ENCODE measurements at regions not wholly inside any gene's neighbourhood (a gene's known extent, or its start where the extent isn't known, plus 50 kb on each side); places are given as distances from the start of the nearest gene placed in this dataset.

DNA sequence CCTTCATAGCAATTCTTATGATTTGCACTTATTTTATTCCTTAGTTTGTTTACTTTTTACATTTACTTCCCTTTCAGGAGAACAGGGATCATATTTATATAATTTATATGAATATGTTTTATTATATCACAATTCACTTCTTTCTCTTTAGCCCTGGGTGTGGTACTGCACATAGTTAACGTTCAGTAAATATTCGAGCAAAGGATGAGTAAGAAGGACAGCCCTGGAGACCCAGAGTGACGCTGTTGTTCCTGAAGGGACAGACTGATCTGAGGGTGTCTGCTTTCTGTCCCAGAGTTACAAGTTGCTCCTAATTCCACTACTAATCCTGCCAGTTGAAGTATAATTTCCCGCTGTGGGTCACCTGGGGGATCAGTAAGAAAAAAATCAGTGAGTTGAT is 366.1 kb downstream of the DMRT2 start:
- no peak overlapping the region for H3K4me3 ChIP-seq (replicated peaks; ENCODE audit: low read depth, low read length)
- TF ChIP-seq, protein P1, sequence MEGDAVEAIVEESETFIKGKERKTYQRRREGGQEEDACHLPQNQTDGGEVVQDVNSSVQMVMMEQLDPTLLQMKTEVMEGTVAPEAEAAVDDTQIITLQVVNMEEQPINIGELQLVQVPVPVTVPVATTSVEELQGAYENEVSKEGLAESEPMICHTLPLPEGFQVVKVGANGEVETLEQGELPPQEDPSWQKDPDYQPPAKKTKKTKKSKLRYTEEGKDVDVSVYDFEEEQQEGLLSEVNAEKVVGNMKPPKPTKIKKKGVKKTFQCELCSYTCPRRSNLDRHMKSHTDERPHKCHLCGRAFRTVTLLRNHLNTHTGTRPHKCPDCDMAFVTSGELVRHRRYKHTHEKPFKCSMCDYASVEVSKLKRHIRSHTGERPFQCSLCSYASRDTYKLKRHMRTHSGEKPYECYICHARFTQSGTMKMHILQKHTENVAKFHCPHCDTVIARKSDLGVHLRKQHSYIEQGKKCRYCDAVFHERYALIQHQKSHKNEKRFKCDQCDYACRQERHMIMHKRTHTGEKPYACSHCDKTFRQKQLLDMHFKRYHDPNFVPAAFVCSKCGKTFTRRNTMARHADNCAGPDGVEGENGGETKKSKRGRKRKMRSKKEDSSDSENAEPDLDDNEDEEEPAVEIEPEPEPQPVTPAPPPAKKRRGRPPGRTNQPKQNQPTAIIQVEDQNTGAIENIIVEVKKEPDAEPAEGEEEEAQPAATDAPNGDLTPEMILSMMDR (IDR thresholded peaks at IDR 0.05; ENCODE audit: low read length, missing control alignments), result no peak
- DNase-seq (ENCODE audit: low read depth), result no peak

DNA sequence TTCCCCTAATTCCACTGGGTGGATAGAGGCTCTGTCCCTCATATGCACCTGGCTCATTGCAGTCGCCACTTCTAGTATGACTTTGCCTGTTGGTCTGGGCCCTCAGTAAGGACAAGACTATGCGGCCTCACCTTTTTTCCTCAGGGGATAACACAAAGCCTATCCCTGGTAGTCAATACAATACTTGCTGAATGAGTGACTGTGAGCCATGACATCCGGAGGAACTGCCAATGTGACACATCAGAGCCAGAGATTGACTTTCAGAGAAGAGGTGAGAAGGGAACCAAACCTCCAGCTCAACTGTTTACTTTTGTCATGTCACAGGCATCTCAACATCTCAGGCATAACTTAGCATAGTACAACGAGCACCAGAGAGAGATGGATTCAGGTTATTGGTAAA is 371.3 kb downstream of the DMRT2 start:
- TF ChIP-seq, protein P1 (IDR thresholded peaks at IDR 0.05; ENCODE audit: low read length, missing control alignments), result no peak
- DNase-seq (ENCODE audit: low read depth), result no peak
- no peak overlapping the region for H3K4me3 ChIP-seq (replicated peaks; ENCODE audit: low read depth, low read length)

DNA sequence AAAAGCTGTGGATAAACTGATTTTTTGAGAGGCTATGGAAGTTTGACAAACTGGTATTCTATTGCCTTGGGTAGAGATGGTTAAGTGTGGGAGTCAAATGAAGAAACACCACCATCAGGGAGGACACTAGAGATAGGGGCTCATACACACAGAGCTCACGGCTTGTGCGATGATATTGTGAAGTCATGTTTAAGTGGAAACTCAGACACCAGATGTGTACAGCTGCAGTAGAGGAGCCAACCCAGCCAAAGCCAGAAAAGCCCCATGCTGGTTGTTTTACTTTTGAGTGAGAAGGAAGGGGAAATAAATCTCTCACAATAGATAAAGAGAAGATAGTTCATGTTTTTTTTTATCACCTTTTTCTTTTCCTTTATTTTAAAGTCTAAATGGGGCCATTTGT is 377.7 kb downstream of the DMRT2 start:
- H3K4me3 ChIP-seq (replicated peaks; ENCODE audit: low read depth, low read length), result no peak overlapping the region
- TF ChIP-seq, protein P1 (IDR thresholded peaks at IDR 0.05; ENCODE audit: low read length, missing control alignments), result no peak
- no peak for DNase-seq (ENCODE audit: low read depth)

DNA sequence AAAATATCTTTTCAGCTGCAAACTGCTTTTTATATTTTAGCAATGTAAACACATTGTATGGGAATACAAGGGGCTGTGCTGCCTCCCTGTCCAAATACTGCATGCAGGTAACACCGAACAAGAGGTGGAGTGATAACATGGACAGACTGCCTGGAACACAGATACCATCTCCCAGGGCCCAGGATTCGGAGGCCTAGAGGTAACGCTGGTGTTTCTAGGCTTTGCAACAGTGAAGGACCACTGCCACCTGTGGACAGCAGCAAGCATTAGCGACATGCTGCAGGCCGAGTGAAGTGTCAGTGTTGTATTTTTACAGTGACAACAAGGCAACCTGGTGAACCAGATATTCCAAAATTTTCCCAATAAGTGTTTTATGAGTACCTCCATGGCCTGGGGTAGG is 379.1 kb downstream of the DMRT2 start:
- H3K4me3 ChIP-seq (replicated peaks; ENCODE audit: low read depth, low read length), result no peak overlapping the region
- peak; percentile 1 for DNase-seq (ENCODE audit: low read depth)
- TF ChIP-seq, protein P1 (IDR thresholded peaks at IDR 0.05; ENCODE audit: low read length, missing control alignments), result no peak

DNA sequence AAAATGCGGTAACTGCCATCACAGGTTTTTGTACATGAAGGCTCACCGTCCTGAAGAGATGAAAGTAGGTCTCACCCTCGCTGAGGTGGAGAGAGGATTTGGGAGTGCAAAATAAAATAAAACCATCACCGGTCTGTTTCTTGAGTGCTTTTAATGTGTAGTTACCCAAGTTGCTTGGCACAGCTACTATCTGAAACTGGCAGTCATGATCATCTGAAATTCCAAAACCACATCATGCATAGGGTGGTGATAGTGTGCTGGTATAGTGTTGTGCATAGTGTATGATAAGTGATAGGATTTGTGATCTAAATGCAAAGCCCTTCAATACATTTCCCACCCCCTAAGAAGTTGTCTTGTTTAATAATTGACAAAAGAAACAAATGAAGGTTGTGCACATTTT is 381.3 kb downstream of the DMRT2 start:
- TF ChIP-seq, protein P1 (IDR thresholded peaks at IDR 0.05; ENCODE audit: low read length, missing control alignments), result no peak
- no peak overlapping the region for H3K4me3 ChIP-seq (replicated peaks; ENCODE audit: low read depth, low read length)
- DNase-seq (ENCODE audit: low read depth), result no peak

DNA sequence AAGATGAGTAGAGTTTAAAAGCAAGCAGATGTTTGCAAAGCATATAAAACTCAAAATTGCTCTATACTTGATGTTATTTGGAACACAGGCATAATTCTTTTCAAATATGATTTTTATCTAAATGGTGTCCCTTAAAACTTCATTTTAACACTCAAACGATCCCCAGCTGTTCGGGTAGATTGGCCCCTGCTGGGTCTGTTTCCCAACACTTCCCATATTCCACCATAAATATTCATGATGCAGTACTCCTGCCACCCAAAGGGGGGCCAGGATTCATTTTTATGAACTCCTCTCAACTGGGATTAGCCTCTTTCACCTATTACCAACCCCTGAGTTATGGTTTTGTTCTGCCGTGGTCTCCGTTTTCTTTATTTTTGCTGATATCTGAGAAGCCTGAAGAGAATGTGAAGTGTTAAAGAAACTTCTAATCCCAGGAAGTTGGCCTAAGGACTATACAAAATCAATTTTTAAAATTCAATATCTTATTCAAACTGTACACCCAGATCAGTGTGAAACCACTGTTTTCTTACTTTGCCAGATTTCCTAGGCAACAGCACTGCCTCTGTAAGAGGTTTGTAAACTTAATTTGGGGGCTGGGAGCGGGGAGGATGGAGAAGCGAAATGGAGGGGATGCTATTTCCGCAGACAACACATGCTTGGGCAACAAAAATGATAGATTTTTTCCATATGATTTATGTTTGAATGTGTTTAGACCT is 384.1 kb downstream of the DMRT2 start:
- H3K4me3 ChIP-seq (replicated peaks; ENCODE audit: low read depth, low read length), result no peak overlapping the region
- no peak for DNase-seq (ENCODE audit: low read depth)
- TF ChIP-seq, protein P1 (IDR thresholded peaks at IDR 0.05; ENCODE audit: low read length, missing control alignments), result no peak

DNA sequence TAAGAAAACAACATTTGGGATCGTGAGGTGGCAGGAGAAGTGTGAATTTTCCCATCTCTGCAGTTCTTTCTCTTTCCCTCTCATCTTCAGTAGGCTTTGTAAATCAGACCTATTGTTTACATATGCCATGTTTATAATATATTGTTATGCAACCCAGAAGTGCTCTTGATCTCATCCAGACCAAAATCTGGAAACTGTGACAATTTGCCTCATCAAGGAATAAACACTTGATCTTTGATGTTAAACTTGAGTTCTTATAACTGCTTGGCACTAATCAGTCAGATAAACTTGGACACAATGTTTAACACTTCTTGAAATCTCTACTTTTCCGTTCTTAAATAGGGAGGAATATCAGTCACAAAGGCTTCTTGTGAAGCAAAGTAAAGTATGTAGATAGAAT is 384.7 kb downstream of the DMRT2 start:
- H3K4me3 ChIP-seq (replicated peaks; ENCODE audit: low read depth, low read length), result no peak overlapping the region
- TF ChIP-seq, protein P1 (IDR thresholded peaks at IDR 0.05; ENCODE audit: low read length, missing control alignments), result no peak
- DNase-seq (ENCODE audit: low read depth), result no peak

Data from fibroblast of pulmonary artery (primary cell).